ENCODE measurements at regions not wholly inside any gene's neighbourhood (a gene's known extent, or its start where the extent isn't known, plus 50 kb on each side); places are given as distances from the start of the nearest gene placed in this dataset.

DNA sequence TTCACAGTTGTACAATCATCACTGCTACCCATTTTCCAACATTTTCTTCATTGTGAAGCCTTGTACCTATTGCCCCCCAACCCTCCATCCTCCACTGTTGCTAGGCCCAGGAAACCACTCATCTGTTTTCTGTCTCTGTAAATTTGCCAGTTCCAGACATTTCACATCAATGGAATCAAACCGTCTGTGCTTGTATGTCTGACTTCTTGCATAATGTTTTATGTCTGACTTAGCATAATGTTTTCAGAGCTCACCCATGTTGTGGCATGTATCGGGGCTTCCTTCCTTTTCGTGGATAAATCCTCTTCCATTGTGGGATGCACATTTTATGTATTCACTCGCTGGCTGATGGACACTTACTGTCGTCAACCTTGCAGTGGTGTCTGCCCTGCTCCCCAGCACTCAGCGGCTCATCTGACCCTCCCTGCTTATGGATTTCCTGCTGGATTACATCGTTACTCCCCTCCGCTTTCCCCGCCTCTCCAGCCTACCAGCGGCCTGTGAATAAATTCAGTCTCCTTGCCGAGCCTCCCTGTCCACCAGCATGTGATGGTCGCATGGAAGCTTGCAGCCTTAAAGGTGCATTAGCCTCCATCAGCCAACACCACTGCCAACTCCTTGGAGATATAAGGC lies 727.6 kb upstream of the TMEM132C start:
- no peak for TF ChIP-seq POLR2A (IDR thresholded peaks at IDR 0.05)
- TF ChIP-seq, protein P1, sequence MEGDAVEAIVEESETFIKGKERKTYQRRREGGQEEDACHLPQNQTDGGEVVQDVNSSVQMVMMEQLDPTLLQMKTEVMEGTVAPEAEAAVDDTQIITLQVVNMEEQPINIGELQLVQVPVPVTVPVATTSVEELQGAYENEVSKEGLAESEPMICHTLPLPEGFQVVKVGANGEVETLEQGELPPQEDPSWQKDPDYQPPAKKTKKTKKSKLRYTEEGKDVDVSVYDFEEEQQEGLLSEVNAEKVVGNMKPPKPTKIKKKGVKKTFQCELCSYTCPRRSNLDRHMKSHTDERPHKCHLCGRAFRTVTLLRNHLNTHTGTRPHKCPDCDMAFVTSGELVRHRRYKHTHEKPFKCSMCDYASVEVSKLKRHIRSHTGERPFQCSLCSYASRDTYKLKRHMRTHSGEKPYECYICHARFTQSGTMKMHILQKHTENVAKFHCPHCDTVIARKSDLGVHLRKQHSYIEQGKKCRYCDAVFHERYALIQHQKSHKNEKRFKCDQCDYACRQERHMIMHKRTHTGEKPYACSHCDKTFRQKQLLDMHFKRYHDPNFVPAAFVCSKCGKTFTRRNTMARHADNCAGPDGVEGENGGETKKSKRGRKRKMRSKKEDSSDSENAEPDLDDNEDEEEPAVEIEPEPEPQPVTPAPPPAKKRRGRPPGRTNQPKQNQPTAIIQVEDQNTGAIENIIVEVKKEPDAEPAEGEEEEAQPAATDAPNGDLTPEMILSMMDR (IDR thresholded peaks at IDR 0.05), result no peak

All from adrenal gland (tissue), 5 donors.